Epithelial cell of esophagus (primary cell): ENCODE measurements at regions not wholly inside any gene's neighbourhood (a gene's known extent, or its start where the extent isn't known, plus 50 kb on each side); places are given as distances from the start of the nearest gene placed in this dataset.

Experiments used
- DNase-seq: peaks from one replicate; pipeline ENCODE4 v3.0.0; 2010; ENCODE audit warnings: low read depth
- H3K4me3 ChIP-seq: 2 replicates; pipeline ENCODE4 v1.5.1; 2011; ENCODE audit warnings: mild to moderate bottlenecking, low read length, control low read depth
- CTCF ChIP-seq: IDR thresholded peaks from 2 replicates; pipeline ENCODE4 v1.5.1; 2011; ENCODE audit warnings: low read depth, mild to moderate bottlenecking, low read length, control low read depth, inconsistent platforms; ENCODE audit not compliant: insufficient read depth; ENCODE audit errors: missing control alignments

GRCh38 chr4:45985038-45985437 lies 138.8 kb downstream of the GABRG1 start:
- no peak overlapping the region for H3K4me3 ChIP-seq
- DNase-seq: no peak
- no peak for TF ChIP-seq CTCF

DNA sequence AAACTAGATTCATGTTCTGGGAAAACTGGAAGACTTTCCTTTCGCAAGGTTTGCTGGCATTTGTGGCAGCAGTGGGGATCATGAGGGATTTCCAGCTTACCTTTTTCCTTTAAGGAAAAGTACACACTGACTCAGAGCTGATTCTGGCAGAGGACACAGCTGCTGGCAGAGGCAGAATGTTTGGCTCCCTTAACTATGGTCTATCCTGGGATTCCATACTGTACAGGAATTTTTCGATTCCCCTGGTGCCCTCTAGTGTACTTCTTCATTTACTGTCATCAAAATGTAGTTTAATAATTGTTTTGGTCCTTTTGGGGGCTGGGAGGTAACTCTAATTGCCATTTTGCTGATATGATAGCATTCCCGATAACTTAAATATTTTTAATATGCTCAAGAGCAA lies 152.7 kb downstream of the GABRG1 start:
- no peak for DNase-seq
- no peak overlapping the region for H3K4me3 ChIP-seq
- TF ChIP-seq CTCF: no peak

DNA sequence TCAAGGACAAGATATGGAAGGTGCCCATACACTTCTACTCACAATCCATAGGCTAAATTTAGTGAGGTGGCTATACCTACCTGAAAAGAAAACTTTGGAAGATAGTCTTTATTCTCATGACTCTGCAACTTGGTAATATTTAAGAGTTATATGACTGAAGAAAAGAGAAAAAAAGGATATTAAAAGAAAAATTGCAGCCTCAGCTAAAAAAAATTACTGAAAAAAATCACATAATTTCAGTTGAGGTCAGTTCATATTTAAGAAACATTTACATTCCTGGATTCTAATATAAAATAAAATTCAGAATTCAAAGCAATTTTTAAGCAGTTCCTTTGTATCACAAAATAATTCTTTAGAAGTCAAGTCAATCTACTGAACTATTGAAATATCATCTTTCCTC lies 166.5 kb downstream of the GABRG1 start:
- no peak for TF ChIP-seq CTCF
- H3K4me3 ChIP-seq: no peak overlapping the region
- DNase-seq: no peak

DNA sequence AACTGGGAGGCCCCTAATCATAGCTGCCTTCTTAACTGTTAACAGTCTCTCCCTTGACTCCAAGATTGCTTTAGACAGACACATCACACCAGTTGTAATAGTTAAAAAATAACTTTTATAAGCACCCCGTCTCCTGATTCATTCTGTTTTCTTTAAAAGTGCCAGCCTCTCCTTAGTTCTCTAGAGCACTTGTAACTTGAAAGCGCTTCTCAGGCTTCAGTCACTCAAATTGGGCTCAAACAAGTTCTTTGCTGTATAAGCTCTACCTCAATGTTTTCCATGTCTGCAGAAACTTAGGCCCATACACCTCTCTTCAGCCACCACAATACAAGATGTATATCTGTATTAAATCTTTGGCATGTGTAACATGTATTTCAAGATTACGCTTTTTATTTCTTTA lies 169.6 kb downstream of the GABRG1 start:
- no peak overlapping the region for H3K4me3 ChIP-seq
- TF ChIP-seq CTCF: no peak
- DNase-seq: no peak

DNA sequence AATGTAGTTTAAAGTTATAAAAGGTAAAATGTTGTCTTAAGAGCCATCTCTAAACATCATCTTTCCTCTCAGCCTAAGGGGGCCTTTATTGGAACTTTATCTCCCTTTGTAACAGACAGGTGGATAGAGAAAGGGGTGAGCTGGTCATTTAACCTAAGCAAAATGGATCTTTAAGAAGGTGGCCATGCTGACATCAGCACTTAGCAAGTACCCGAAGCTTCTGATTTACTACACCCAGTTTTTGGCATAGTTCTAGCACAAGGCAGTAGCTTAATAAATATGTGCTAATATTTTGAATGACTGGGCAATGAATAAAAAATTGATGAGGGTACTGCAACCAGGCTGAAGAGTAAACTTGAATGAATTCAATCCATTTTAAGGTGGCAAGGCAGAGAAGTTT lies 172.7 kb downstream of the GABRG1 start:
- no peak overlapping the region for H3K4me3 ChIP-seq
- DNase-seq: no peak
- TF ChIP-seq CTCF: no peak

GRCh38 chr4:45946699-45947098 lies 177.2 kb downstream of the GABRG1 start:
- no peak overlapping the region for H3K4me3 ChIP-seq
- no peak for TF ChIP-seq CTCF
- DNase-seq: no peak

DNA sequence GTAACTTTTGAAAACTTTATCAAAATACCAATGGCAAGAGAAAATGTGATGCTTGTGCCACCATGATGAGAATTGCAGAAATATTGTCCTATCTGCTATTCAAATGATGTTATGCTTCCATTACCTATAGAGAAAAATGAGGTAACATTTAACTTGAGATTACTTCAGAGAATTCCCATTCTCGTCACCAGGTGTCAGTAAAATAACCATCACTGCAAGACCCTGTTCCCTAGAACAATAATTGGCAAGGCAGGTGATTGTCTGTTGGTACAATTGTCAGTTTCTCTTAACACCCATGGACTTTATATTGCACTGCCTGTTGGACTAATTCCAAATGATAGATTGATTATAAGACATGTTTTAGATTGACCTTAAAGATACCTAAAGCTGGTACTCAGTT lies 179.9 kb downstream of the GABRG1 start:
- no peak overlapping the region for H3K4me3 ChIP-seq
- no peak for TF ChIP-seq CTCF
- DNase-seq: peak; percentile 0
